ENCODE measurements at regions not wholly inside any gene's neighbourhood (a gene's known extent, or its start where the extent isn't known, plus 50 kb on each side); places are given as distances from the start of the nearest gene placed in this dataset.

GRCh38 chr1:4562321-4562720, 92.1 kb upstream of the AJAP1 start:
- Histone ChIP-seq H3K27ac (ENCODE audit: low read length) (no peak overlapping the region), H3K4me1 (ENCODE audit: control insufficient read depth, insufficient read depth, low read length) (no peaks in the 10 kb centered on the region), H3K4me3 (ENCODE audit: low read depth in 2 of 2, low read length in 2 of 2) (no peak overlapping the region), H3K36me3 (ENCODE audit: control insufficient read depth, insufficient read depth, low read length) (no peaks in the 10 kb centered on the region), H3K9me3 (ENCODE audit: control insufficient read depth, insufficient read depth, low read depth, low read length) (no peaks in the 10 kb centered on the region), H3K27me3 (ENCODE audit: control insufficient read depth, insufficient read depth, low read length) (no peaks in the 10 kb centered on the region)
- ATAC-seq (no peak), DNase-seq (ENCODE audit: low read depth, low spot score) (no peak)
- in situ Hi-C loops (cut with HindIII; ENCODE audit: low pct_unique_long_range_greater_than_20kb, low sequenced_read_pairs) (no loop called here), intact Hi-C loops (cut with micrococcal nuclease; ENCODE audit: unreplicated experiment) (no loop called here)
- ChIA-PET POLR2A (no interaction called here), CTCF (no interaction called here)
- no peak for TF ChIP-seq POLR2AphosphoS5 (IDR thresholded peaks at IDR 0.05; ENCODE audit: low read depth, low read length)
- no peak for TF ChIP-seq TCF7L2 (IDR thresholded peaks at IDR 0.05; ENCODE audit: low read depth, low read length)
- TF ChIP-seq, protein P1, sequence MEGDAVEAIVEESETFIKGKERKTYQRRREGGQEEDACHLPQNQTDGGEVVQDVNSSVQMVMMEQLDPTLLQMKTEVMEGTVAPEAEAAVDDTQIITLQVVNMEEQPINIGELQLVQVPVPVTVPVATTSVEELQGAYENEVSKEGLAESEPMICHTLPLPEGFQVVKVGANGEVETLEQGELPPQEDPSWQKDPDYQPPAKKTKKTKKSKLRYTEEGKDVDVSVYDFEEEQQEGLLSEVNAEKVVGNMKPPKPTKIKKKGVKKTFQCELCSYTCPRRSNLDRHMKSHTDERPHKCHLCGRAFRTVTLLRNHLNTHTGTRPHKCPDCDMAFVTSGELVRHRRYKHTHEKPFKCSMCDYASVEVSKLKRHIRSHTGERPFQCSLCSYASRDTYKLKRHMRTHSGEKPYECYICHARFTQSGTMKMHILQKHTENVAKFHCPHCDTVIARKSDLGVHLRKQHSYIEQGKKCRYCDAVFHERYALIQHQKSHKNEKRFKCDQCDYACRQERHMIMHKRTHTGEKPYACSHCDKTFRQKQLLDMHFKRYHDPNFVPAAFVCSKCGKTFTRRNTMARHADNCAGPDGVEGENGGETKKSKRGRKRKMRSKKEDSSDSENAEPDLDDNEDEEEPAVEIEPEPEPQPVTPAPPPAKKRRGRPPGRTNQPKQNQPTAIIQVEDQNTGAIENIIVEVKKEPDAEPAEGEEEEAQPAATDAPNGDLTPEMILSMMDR (IDR thresholded peaks at IDR 0.05): no peak
- TF ChIP-seq, protein P2, sequence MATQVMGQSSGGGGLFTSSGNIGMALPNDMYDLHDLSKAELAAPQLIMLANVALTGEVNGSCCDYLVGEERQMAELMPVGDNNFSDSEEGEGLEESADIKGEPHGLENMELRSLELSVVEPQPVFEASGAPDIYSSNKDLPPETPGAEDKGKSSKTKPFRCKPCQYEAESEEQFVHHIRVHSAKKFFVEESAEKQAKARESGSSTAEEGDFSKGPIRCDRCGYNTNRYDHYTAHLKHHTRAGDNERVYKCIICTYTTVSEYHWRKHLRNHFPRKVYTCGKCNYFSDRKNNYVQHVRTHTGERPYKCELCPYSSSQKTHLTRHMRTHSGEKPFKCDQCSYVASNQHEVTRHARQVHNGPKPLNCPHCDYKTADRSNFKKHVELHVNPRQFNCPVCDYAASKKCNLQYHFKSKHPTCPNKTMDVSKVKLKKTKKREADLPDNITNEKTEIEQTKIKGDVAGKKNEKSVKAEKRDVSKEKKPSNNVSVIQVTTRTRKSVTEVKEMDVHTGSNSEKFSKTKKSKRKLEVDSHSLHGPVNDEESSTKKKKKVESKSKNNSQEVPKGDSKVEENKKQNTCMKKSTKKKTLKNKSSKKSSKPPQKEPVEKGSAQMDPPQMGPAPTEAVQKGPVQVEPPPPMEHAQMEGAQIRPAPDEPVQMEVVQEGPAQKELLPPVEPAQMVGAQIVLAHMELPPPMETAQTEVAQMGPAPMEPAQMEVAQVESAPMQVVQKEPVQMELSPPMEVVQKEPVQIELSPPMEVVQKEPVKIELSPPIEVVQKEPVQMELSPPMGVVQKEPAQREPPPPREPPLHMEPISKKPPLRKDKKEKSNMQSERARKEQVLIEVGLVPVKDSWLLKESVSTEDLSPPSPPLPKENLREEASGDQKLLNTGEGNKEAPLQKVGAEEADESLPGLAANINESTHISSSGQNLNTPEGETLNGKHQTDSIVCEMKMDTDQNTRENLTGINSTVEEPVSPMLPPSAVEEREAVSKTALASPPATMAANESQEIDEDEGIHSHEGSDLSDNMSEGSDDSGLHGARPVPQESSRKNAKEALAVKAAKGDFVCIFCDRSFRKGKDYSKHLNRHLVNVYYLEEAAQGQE (IDR thresholded peaks at IDR 0.05; ENCODE audit: insufficient read depth in 1 of 2, low read depth in 2 of 2, low read length in 1 of 2): no peak
- no peak for TF ChIP-seq SIN3A (IDR thresholded peaks at IDR 0.05; ENCODE audit: borderline replicate concordance, insufficient read depth, low read depth, low read length)
- BruUV-seq (replicated peaks): no TSS peak

GRCh38 chr1:4563586-4563985, 90.8 kb upstream of the AJAP1 start:
- no peaks in the 10 kb centered on the region for H3K4me1 ChIP-seq (ENCODE audit: control insufficient read depth, insufficient read depth, low read length)
- in situ Hi-C loops (cut with HindIII; ENCODE audit: low pct_unique_long_range_greater_than_20kb, low sequenced_read_pairs) (no loop called here), intact Hi-C loops (cut with micrococcal nuclease; ENCODE audit: unreplicated experiment) (no loop called here)
- TF ChIP-seq POLR2AphosphoS5 (IDR thresholded peaks at IDR 0.05; ENCODE audit: low read depth, low read length) (no peak), TCF7L2 (IDR thresholded peaks at IDR 0.05; ENCODE audit: low read depth, low read length) (no peak), SIN3A (IDR thresholded peaks at IDR 0.05; ENCODE audit: borderline replicate concordance, insufficient read depth, low read depth, low read length) (no peak)
- TF ChIP-seq, protein P1 (IDR thresholded peaks at IDR 0.05): no peak
- TF ChIP-seq, protein P2 (IDR thresholded peaks at IDR 0.05; ENCODE audit: insufficient read depth in 1 of 2, low read depth in 2 of 2, low read length in 1 of 2): no peak
- no peak overlapping the region for H3K27ac ChIP-seq (ENCODE audit: low read length)
- CTCF ChIA-PET: no interaction called here
- H3K9me3 ChIP-seq (ENCODE audit: control insufficient read depth, insufficient read depth, low read depth, low read length): no peaks in the 10 kb centered on the region
- H3K27me3 ChIP-seq (ENCODE audit: control insufficient read depth, insufficient read depth, low read length): no peaks in the 10 kb centered on the region
- H3K36me3 ChIP-seq (ENCODE audit: control insufficient read depth, insufficient read depth, low read length): no peaks in the 10 kb centered on the region
- no peak overlapping the region for H3K4me3 ChIP-seq (ENCODE audit: low read depth in 2 of 2, low read length in 2 of 2)
- POLR2A ChIA-PET: no interaction called here
- BruUV-seq (replicated peaks): no TSS peak
- ATAC-seq (no peak), DNase-seq (ENCODE audit: low read depth, low spot score) (no peak)

Measured in Panc1 (cell line).